WERI-Rb-1 (cell line): ENCODE measurements at regions not wholly inside any gene's neighbourhood (a gene's known extent, or its start where the extent isn't known, plus 50 kb on each side); places are given as distances from the start of the nearest gene placed in this dataset.

ENCODE experiments used
- DNase-seq: peaks from one replicate; pipeline ENCODE4 v3.0.0-alpha.2; 2020
- H3K27ac ChIP-seq: fragments of 250-450 bp; sonication (Bioruptor Pico); 2 replicates; pipeline ENCODE4 v1.5.1; 2020; ENCODE audit warnings: mild to moderate bottlenecking, moderate library complexity
- H3K27me3 ChIP-seq: fragments of 250-450 bp; sonication (Bioruptor Pico); 2 replicates; pipeline ENCODE4 v1.5.1; 2021; ENCODE audit warnings: mild to moderate bottlenecking, low read depth, moderate library complexity; ENCODE audit not compliant: insufficient read depth, severe bottlenecking
- H3K36me3 ChIP-seq: fragments of 250-450 bp; sonication (Bioruptor Pico); 2 replicates; pipeline ENCODE4 v1.5.1; 2020; ENCODE audit warnings: mild to moderate bottlenecking, moderate library complexity
- H3K4me3 ChIP-seq: 2 replicates; pipeline ENCODE4 v1.5.1; 2011; ENCODE audit warnings: low read depth, mild to moderate bottlenecking, control low read depth, low read length
- H3K9me3 ChIP-seq: fragments of 250-450 bp; sonication (Bioruptor Pico); 2 replicates; pipeline ENCODE4 v1.5.1; 2021; ENCODE audit warnings: mild to moderate bottlenecking, moderate library complexity; ENCODE audit not compliant: severe bottlenecking
- CTCF ChIP-seq: IDR thresholded peaks from 2 replicates; pipeline ENCODE4 v1.5.1; 2011; ENCODE audit warnings: low read depth, mild to moderate bottlenecking, control low read depth, inconsistent platforms, low read length

DNA sequence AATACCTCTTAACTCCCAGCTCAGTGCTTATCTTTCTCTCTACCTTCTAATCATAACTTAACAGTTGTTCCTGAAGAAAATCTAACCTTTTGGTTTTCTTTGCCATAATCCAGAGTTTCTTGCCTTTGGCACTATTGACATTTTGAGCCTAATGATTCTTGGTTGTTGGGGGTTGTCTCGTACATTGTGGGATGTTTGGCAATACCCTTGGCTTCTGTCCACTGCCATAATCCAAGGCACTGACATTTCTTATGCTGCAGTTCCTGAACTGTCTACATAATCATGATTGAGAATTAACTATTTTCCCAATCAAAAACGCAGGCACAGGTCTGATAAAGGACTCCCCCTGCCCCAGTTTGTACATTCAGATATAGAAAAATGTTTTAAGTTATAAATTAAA lies 203.2 kb upstream of the MEX3C start:
- H3K27me3 ChIP-seq: no peaks in the 10 kb centered on the region
- TF ChIP-seq CTCF: no peak
- no peaks in the 10 kb centered on the region for H3K36me3 ChIP-seq
- DNase-seq: no peak
- no peak overlapping the region for H3K4me3 ChIP-seq
- H3K27ac ChIP-seq: no peak overlapping the region
- no peaks in the 10 kb centered on the region for H3K9me3 ChIP-seq

DNA sequence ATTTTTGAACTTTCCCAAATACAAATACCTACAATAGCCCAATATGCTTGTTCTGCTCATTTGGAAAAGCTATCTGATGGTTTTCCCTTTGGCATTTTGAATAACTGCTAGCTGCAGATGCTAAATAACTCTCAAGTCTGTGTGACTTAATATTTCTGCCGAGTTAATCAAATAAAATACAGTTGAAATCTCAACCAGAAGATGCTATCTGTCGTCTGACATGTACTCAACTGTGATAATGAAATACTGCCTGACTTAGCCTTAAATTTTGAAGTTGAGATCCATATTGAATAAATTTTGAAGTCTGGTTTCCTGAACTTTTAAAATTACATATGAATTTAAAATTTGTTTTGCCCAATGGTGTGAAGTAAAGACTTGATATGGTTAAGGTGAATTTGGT lies 204.4 kb upstream of the MEX3C start:
- no peaks in the 10 kb centered on the region for H3K9me3 ChIP-seq
- no peak overlapping the region for H3K27ac ChIP-seq
- no peak overlapping the region for H3K4me3 ChIP-seq
- no peak for DNase-seq
- TF ChIP-seq CTCF: no peak
- H3K36me3 ChIP-seq: no peaks in the 10 kb centered on the region
- H3K27me3 ChIP-seq: no peaks in the 10 kb centered on the region

GRCh38 chr18:51404620-51405019 lies 207.1 kb upstream of the MEX3C start:
- DNase-seq: no peak

DNA sequence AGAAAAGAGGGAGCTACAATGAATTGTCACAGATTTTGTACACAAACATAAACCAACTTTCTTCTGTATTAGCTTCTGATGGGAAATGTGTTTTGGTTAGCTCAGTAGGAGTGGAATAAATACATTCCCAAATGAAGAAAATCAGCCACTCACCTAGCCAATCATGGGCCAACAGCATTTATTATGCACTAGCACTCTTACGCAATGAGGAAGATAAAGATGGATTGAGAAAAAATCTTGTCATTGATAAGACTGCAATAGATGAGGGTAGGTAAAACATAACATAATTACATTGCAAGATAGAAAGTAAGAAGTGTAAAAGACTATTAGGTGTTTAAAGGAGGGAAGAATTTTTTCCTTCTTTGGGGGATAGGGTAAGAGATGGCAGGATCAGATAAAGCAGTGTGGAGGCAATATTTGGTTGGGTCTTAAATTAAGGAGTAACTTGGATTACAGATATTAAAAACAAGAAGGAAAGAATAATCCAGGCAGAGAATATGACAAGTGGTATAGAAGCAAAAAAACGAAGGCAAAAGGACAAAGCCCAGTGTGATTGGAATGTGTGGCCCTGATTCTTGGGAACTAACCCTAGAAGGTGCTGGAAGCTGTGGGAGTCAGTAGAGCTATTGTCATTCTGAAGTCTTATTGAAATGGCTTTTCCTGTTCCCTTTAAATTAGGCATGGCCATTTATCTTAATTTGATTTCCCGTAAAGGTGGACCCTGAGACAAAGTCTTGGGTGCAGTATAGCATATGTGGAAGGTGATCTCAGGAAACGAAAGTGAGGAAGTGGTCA lies 208.4 kb upstream of the MEX3C start:
- Histone ChIP-seq H3K36me3 (no peaks in the 10 kb centered on the region), H3K9me3 (no peaks in the 10 kb centered on the region), H3K4me3 (no peak overlapping the region), H3K27me3 (no peaks in the 10 kb centered on the region), H3K27ac (no peak overlapping the region)
- no peak for DNase-seq
- TF ChIP-seq CTCF: no peak

More at GRCh38 chr18:51404620-51405019, 207.1 kb upstream of the MEX3C start:
- TF ChIP-seq CTCF: no peak
- no peaks in the 10 kb centered on the region for H3K9me3 ChIP-seq
- no peak overlapping the region for H3K4me3 ChIP-seq
- no peaks in the 10 kb centered on the region for H3K27me3 ChIP-seq
- H3K27ac ChIP-seq: no peak overlapping the region
- no peaks in the 10 kb centered on the region for H3K36me3 ChIP-seq

DNA sequence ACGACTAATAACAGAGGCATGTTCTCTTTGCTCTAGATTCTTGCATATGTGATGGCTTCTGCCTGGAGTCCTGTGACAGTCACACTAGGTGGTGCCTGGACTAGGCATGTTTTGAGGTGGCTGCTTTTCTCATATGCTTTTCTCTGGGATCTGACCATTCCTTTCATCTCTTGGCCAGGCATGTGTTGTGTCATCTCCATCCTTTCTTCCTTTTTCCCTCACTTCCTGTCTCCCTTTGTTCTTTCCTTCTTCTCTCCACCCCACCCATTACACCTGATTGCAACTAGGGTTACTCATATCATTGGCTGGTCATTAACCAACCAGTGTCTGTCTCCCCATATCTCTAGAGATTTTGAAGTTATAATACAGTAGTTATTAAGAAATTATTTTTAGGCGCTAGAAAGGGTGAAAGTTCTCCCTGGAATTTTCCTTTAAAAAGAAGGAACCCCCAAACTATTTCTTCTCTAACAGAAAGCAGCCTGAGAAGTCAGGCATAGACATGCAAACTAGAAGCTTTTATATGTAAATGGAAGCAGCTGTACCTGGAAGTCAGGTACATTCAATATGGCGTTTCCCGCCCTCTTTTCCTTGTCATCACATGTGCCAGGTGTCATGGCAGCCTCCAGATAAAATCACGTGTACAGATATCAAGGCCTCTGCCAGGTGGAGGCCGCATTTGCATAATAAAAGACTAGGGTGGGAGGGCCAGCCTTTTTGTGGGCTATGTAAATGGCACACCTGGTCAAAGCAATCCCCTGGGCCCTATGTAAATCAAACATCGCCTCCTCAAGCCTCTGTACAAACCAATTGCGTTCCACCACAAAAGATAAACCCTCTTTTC lies 220.4 kb upstream of the MEX3C start:
- Histone ChIP-seq H3K27ac (no peak overlapping the region), H3K4me3 (no peak overlapping the region), H3K36me3 (no peaks in the 10 kb centered on the region), H3K9me3 (no peaks in the 10 kb centered on the region), H3K27me3 (no peaks in the 10 kb centered on the region)
- TF ChIP-seq CTCF: no peak
- no peak for DNase-seq
